Mesothelial cell of epicardium (in vitro differentiated cells): ENCODE measurements at regions not wholly inside any gene's neighbourhood (a gene's known extent, or its start where the extent isn't known, plus 50 kb on each side); places are given as distances from the start of the nearest gene placed in this dataset.

ENCODE experiments used
- DNase-seq, 2 experiments: peaks; one replicate each; pipeline ENCODE4 v3.0.0; 2021; ENCODE audit warnings: low spot score in 2 of 2; ENCODE audit not compliant: unreplicated experiment in 2 of 2
- H3K27ac Mint-ChIP-seq: 2 replicates; pipeline ENCODE4 v1.8.0; 2021; ENCODE audit warnings: mixed read lengths
- H3K27me3 Mint-ChIP-seq: 2 replicates; pipeline ENCODE4 v1.8.0; 2021; ENCODE audit warnings: low read depth, mixed read lengths
- H3K36me3 Mint-ChIP-seq: 2 replicates; pipeline ENCODE4 v1.8.0; 2021; ENCODE audit warnings: mixed read lengths
- H3K4me1 Mint-ChIP-seq: 2 replicates; pipeline ENCODE4 v1.8.0; 2021; ENCODE audit warnings: mixed read lengths
- H3K4me3 Mint-ChIP-seq: 2 replicates; pipeline ENCODE4 v1.8.0; 2021; ENCODE audit warnings: mild to moderate bottlenecking, moderate library complexity, mixed read lengths
- H3K9me3 Mint-ChIP-seq: 2 replicates; pipeline ENCODE4 v1.8.0; 2021; ENCODE audit warnings: mixed read lengths
- CTCF ChIP-seq: fragments of 200-600 bp; sonication (generic); IDR thresholded peaks from one replicate; pipeline ENCODE4 v1.5.0; 2021; ENCODE audit warnings: antibody characterized with exemption; ENCODE audit not compliant: unreplicated experiment

GRCh38 chr22:47673557-47673956 lies 911.1 kb downstream of the TBC1D22A start:
- no peak for TF ChIP-seq CTCF
- H3K4me3 Mint-ChIP-seq, result no peak overlapping the region
- H3K27ac Mint-ChIP-seq, result no peak overlapping the region
- no peaks in the 10 kb centered on the region for H3K36me3 Mint-ChIP-seq
- H3K9me3 Mint-ChIP-seq, result peaks cover 27% of the 10 kb centered on the region
- H3K4me1 Mint-ChIP-seq, result no peaks in the 10 kb centered on the region
- DNase-seq, result no peak
- no peaks in the 10 kb centered on the region for H3K27me3 Mint-ChIP-seq

- TF ChIP-seq CTCF, result no peak
- peaks cover 36% of the 10 kb centered on the region for H3K9me3 Mint-ChIP-seq
- H3K36me3 Mint-ChIP-seq, result no peaks in the 10 kb centered on the region
- H3K27ac Mint-ChIP-seq, result no peak overlapping the region
- H3K27me3 Mint-ChIP-seq, result no peaks in the 10 kb centered on the region
- DNase-seq, result no peak
- no peaks in the 10 kb centered on the region for H3K4me1 Mint-ChIP-seq
- H3K4me3 Mint-ChIP-seq, result no peak overlapping the region
Observed at GRCh38 chr22:47672526-47672925, 910.1 kb downstream of the TBC1D22A start.

- H3K4me3 Mint-ChIP-seq, result no peak overlapping the region
Observed at GRCh38 chr22:47665151-47665550, 902.7 kb downstream of the TBC1D22A start.

GRCh38 chr22:47663615-47664605 lies 901.5 kb downstream of the TBC1D22A start:
- Mint-ChIP-seq H3K27me3 (no peaks in the 10 kb centered on the region), H3K36me3 (no peaks in the 10 kb centered on the region), H3K27ac (no peak overlapping the region), H3K9me3 (peaks cover 78% of the 10 kb centered on the region), H3K4me3 (no peak overlapping the region), H3K4me1 (no peaks in the 10 kb centered on the region)
- no peak for TF ChIP-seq CTCF
- no peak for DNase-seq

More at GRCh38 chr22:47665151-47665550, 902.7 kb downstream of the TBC1D22A start:
- Mint-ChIP-seq H3K27ac (no peak overlapping the region), H3K4me1 (no peaks in the 10 kb centered on the region), H3K9me3 (peaks cover 77% of the 10 kb centered on the region), H3K36me3 (no peaks in the 10 kb centered on the region), H3K27me3 (no peaks in the 10 kb centered on the region)
- DNase-seq, result no peak
- TF ChIP-seq CTCF, result no peak

- H3K27me3 Mint-ChIP-seq, result no peaks in the 10 kb centered on the region
- no peak for DNase-seq
- H3K36me3 Mint-ChIP-seq, result no peaks in the 10 kb centered on the region
- no peak for TF ChIP-seq CTCF
- no peak overlapping the region for H3K27ac Mint-ChIP-seq
- H3K4me3 Mint-ChIP-seq, result no peak overlapping the region
- no peaks in the 10 kb centered on the region for H3K4me1 Mint-ChIP-seq
- H3K9me3 Mint-ChIP-seq, result peaks cover 53% of the 10 kb centered on the region
Observed at GRCh38 chr22:47659467-47660223, 897.2 kb downstream of the TBC1D22A start.
